NCI-H2196 treated with DMSO at 0.1 percent for 48 hours (cell line): ENCODE measurements at regions not wholly inside any gene's neighbourhood (a gene's known extent, or its start where the extent isn't known, plus 50 kb on each side); places are given as distances from the start of the nearest gene placed in this dataset.
"Not testable (repeated sequence)": the region's sequence is repeated elsewhere in the genome, so short reads cannot be mapped to it uniquely, and the experiment has no call there.

Experiments
- DNase-seq: peaks from one replicate; lab custom pipeline; 2025; ENCODE audit not compliant: unreplicated experiment; lab: John Stamatoyannopoulos, UW

GRCh38 chr1:172914501-172915144 lies 136.1 kb downstream of the TNFSF18 start:
- no peak for DNase-seq

- DNase-seq, result no peak
Measured at GRCh38 chr1:172915271-172915670, 135.5 kb downstream of the TNFSF18 start.

GRCh38 chr1:172916116-172916515 lies 134.6 kb downstream of the TNFSF18 start:
- DNase-seq, result no peak

- no peak for DNase-seq
Measured at GRCh38 chr1:172917972-172918371, 132.8 kb downstream of the TNFSF18 start.

GRCh38 chr1:172918478-172918877 lies 132.3 kb downstream of the TNFSF18 start:
- DNase-seq, result no peak

GRCh38 chr1:172926070-172926469 lies 124.7 kb downstream of the TNFSF18 start:
- no peak for DNase-seq

GRCh38 chr1:172928412-172928811 lies 122.3 kb downstream of the TNFSF18 start:
- DNase-seq, result no peak

- no peak for DNase-seq
Measured at GRCh38 chr1:172929006-172929405, 121.7 kb downstream of the TNFSF18 start.

- no peak for DNase-seq
Measured at GRCh38 chr1:172930142-172930541, 120.6 kb downstream of the TNFSF18 start.

GRCh38 chr1:172931340-172931739 lies 119.4 kb downstream of the TNFSF18 start:
- DNase-seq, result no peak

- no peak for DNase-seq
Measured at GRCh38 chr1:172931761-172932160, 119.0 kb downstream of the TNFSF18 start.

- DNase-seq, result no peak
Measured at GRCh38 chr1:172932981-172933380, 117.8 kb downstream of the TNFSF18 start.

- no peak for DNase-seq
Measured at GRCh38 chr1:172934417-172934762, 116.4 kb downstream of the TNFSF18 start.

GRCh38 chr1:172935062-172935592 lies 115.6 kb downstream of the TNFSF18 start:
- DNase-seq, result no peak

- DNase-seq, result no peak
Measured at GRCh38 chr1:172936088-172936645, 114.6 kb downstream of the TNFSF18 start.

- DNase-seq, result no peak
Measured at GRCh38 chr1:172938681-172939080, 112.1 kb downstream of the TNFSF18 start.

- DNase-seq, result no peak
Measured at GRCh38 chr1:172939475-172939874, 111.3 kb downstream of the TNFSF18 start.

GRCh38 chr1:172940174-172940855 lies 110.4 kb downstream of the TNFSF18 start:
- DNase-seq, result no peak

- DNase-seq, result no peak
Measured at GRCh38 chr1:172941471-172941870, 109.3 kb downstream of the TNFSF18 start.

GRCh38 chr1:172941945-172942344 lies 108.8 kb downstream of the TNFSF18 start:
- no peak for DNase-seq

GRCh38 chr1:172943138-172943537 lies 107.6 kb downstream of the TNFSF18 start:
- not testable (repeated sequence) for DNase-seq

- DNase-seq, result no peak
Measured at GRCh38 chr1:172944931-172945330, 105.8 kb downstream of the TNFSF18 start.
